EL (cell line): ENCODE measurements at regions not wholly inside any gene's neighbourhood (a gene's known extent, or its start where the extent isn't known, plus 50 kb on each side); places are given as distances from the start of the nearest gene placed in this dataset.
"Not testable (repeated sequence)": the region's sequence is repeated elsewhere in the genome, so short reads cannot be mapped to it uniquely, and the experiment has no call there.

Experiments
- DNase-seq: peaks from one replicate; pipeline ENCODE4 v3.0.0-alpha.2; 2016

- no peak for DNase-seq
Measured at GRCh38 chr7:101744588-101744987, 72.8 kb upstream of the CUX1 start.

GRCh38 chr7:101746314-101746713, 71.1 kb upstream of the CUX1 start:
- DNase-seq = no peak

GRCh38 chr7:101747053-101747878, 70.2 kb upstream of the CUX1 start:
- no peak for DNase-seq

- no peak for DNase-seq
Measured at GRCh38 chr7:101747879-101748345, 69.5 kb upstream of the CUX1 start.

- no peak for DNase-seq
Measured at GRCh38 chr7:101749891-101750290, 67.5 kb upstream of the CUX1 start.

GRCh38 chr7:101753316-101753715, 64.1 kb upstream of the CUX1 start:
- no peak for DNase-seq

GRCh38 chr7:101754424-101755159, 62.8 kb upstream of the CUX1 start:
- DNase-seq = peak; percentile 53

GRCh38 chr7:101757879-101758278, 59.5 kb upstream of the CUX1 start:
- no peak for DNase-seq

GRCh38 chr7:101758519-101758918, 58.9 kb upstream of the CUX1 start:
- not testable (repeated sequence) for DNase-seq

GRCh38 chr7:101764221-101764620, 53.2 kb upstream of the CUX1 start:
- DNase-seq = no peak

GRCh38 chr7:101767544-101767943, 49.9 kb upstream of the CUX1 start:
- DNase-seq = no peak
